GM12874 (cell line): ENCODE measurements at regions not wholly inside any gene's neighbourhood (a gene's known extent, or its start where the extent isn't known, plus 50 kb on each side); places are given as distances from the start of the nearest gene placed in this dataset.

ENCODE experiments used
- TF ChIP-seq, protein P1 (sequence below): IDR thresholded peaks from 2 replicates; pipeline ENCODE4 v1.5.1; 2011; ENCODE audit warnings: low read depth, mild to moderate bottlenecking, control low read depth, low read length, moderate library complexity; ENCODE audit not compliant: insufficient read depth

GRCh38 chr5:130727830-130728229, 437.2 kb downstream of the HINT1 start:
- TF ChIP-seq, protein P1, sequence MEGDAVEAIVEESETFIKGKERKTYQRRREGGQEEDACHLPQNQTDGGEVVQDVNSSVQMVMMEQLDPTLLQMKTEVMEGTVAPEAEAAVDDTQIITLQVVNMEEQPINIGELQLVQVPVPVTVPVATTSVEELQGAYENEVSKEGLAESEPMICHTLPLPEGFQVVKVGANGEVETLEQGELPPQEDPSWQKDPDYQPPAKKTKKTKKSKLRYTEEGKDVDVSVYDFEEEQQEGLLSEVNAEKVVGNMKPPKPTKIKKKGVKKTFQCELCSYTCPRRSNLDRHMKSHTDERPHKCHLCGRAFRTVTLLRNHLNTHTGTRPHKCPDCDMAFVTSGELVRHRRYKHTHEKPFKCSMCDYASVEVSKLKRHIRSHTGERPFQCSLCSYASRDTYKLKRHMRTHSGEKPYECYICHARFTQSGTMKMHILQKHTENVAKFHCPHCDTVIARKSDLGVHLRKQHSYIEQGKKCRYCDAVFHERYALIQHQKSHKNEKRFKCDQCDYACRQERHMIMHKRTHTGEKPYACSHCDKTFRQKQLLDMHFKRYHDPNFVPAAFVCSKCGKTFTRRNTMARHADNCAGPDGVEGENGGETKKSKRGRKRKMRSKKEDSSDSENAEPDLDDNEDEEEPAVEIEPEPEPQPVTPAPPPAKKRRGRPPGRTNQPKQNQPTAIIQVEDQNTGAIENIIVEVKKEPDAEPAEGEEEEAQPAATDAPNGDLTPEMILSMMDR: no peak

DNA sequence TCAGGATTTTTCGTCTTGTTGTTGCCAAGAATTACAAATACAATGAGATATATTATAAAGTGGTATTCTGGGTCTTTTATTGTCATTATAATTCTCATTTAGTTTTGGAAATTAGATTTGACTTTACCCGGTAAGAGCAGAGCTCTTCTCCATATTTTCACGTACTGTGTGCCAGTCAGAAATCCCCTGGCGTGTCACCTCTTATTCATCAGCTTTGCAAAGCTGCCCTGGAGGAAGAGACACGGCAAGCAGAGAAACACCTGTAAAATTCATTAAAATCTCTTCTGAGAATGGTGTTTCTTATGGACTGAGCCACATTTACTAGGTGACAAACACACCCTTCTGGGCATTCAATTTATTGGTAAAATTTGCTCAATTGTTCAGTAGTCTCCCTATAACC, 440.4 kb downstream of the HINT1 start:
- TF ChIP-seq, protein P1: no peak

- TF ChIP-seq, protein P1: no peak
These were observed 444.7 kb downstream of the HINT1 start for GRCh38 chr5:130720355-130720754.

- TF ChIP-seq, protein P1: no peak
These were observed 449.5 kb downstream of the HINT1 start for GRCh38 chr5:130715541-130715940.

DNA sequence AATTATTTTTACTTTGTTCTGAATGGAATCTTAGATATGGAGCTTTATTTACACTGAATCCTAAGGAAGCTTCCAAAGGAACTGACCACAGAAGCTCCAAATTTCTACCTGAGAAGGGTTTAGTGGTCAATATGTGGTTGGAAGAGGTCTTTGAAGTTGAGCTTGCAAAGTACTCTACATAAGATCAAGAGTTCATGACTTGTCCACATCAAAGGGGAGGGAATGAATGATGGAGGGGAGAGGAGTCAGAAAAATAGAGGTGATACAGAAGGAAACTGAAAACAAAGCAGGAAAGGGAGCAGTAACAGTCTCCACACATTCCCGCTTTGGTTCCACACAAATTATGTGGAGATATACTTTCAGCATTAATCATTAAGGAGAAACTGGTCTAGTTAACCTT, 450.9 kb downstream of the HINT1 start:
- TF ChIP-seq, protein P1: no peak

DNA sequence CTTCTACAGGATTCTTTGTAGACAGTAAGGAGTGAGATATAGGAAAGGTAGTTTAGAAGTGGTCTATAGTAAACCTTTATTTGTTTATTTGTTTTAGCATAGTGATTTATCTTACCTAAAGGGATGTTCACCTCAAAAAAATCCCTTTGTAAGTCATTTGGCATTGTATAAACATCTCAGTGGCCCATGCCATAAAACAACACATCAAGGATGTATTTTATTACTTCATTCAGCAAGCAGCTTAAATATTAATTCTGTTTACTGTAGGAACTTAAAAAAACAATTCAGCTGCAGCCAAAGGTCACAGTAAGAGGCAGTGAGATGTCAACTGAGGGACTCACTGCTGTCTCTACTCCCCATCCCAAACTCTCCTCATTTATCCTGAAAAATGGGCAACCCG, 452.7 kb downstream of the HINT1 start:
- TF ChIP-seq, protein P1: no peak

- TF ChIP-seq, protein P1: no peak
These were observed 454.5 kb downstream of the HINT1 start for GRCh38 chr5:130710596-130710995.

DNA sequence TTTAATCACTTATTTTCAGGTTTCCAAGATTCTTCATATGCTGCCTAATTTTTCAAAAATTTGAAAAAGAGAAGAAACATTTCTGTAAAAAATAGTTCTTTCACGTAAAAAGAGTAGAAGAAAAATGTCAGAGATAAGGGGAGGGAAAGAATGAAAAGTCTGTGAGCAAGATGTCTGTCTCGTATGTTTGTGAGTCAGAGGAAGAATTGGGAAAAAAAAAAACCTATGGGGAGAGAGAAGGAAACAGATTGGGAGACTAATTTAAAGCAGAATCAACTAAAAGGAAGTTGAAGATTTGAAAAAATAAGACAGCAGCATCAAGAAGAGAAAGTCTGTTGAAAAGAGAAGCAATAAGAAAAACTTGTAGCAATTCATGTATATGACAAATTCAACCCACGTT, 456.3 kb downstream of the HINT1 start:
- TF ChIP-seq, protein P1: no peak
